GM10248 (cell line): ENCODE measurements at regions not wholly inside any gene's neighbourhood (a gene's known extent, or its start where the extent isn't known, plus 50 kb on each side); places are given as distances from the start of the nearest gene placed in this dataset.

Experiments used
- CTCF ChIA-PET: fragments of 300-600 bp; sonication (Branson Sonifier 250); formaldehyde crosslinking; extraction: SDS; loops from one replicate; lab custom pipeline; 2021; ENCODE audit warnings: antibody characterized with exemption; lab: Yijun Ruan, JAX
- POLR2A ChIA-PET: fragments of 350-650 bp; sonication (Branson Sonifier 250); formaldehyde crosslinking; extraction: SDS; loops from one replicate; lab custom pipeline; 2020; ENCODE audit warnings: antibody characterized with exemption; lab: Yijun Ruan, JAX
- DNase-seq: peaks from one replicate; pipeline ENCODE4 v3.0.0; 2012; ENCODE audit errors: extremely low spot score
- CTCF ChIP-seq: IDR thresholded peaks from 2 replicates; pipeline ENCODE4 v1.5.1; 2012; ENCODE audit warnings: mild to moderate bottlenecking, low read depth; ENCODE audit errors: extremely low read depth, missing control alignments, control extremely low read depth

DNA sequence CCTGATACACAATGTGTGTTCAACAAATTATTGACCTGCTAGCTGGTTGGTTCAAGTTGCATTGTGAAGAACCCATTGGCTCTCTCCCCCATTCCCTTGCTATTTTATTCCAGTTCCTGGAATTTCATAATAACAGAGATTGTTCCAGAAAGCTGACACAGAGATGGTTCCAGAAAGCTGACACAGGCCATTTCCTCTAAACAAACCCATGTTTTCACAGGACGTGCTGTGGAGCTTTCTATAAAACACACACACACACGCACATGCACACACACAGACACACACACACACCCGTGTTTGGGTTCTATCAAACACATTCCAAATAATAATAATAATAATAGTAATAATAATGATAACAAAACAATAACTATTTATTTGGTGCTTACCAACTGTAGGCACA is 259.1 kb downstream of the CLIC5 start:
- no peak for TF ChIP-seq CTCF
- DNase-seq = no peak
- POLR2A ChIA-PET = no interaction called here
- CTCF ChIA-PET = interaction anchor here (1.0 to 1.1 kb wide), 2 partner anchors 12 to 13 kb away, joined by 3 to 4 read pairs; no protein-coding TSS in a partner anchor

- ChIA-PET POLR2A (no interaction called here), CTCF (no interaction called here)
- TF ChIP-seq CTCF = no peak
- no peak for DNase-seq
Measured at GRCh38 chr6:45754432-45754831, 261.2 kb downstream of the CLIC5 start.

DNA sequence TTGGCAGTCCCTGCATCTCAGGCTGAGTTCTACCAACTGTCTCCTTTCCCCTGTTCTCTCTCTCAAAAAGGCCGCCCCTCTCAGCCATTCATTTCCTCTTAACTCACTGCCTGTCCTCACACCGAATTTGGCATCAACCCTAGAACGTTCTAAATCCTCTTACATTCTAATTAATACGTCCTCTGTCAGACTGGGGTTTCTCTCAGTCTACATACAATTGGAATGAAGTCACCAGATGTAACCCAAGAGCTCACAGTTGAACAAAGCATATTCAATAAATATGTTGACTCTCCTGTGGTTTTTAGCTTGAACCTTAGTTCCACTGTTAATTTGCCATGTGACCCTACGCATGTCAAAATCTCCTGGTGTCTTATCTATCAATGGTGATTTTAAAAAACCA is 269.6 kb downstream of the CLIC5 start:
- DNase-seq = no peak
- ChIA-PET CTCF (no interaction called here), POLR2A (no interaction called here)
- TF ChIP-seq CTCF = no peak

DNA sequence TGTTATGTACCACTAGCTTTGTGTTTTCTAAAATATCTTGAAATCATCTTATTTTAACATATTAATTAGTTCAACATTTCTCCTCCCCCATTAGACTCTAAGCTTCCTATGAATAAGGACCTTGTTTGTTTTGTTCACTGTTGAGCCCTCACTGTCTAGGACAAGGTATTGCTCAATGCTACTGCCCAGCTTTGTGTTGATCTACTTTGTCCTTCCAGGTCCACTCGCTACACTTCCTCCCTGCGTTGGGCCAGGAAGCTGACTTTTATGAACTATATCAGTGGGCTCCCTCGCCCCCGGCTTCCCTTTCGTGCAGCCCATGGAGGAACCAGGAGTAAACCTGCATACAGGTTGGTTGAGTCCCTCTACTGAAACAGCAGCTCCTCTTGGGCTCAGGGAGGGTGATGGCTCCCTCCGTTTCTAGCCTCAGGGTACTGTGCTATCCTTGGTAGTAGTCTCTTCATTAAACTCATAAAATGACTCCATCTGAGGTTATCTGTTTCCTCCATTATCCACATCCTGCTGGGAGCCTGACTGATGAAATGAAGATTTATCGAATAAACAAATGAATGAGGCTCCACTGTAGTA is 272.5 kb downstream of the CLIC5 start:
- no peak for DNase-seq
- CTCF ChIA-PET = interaction anchor here (1.0 to 1.8 kb wide), 4 partner anchors 10 to 95 kb away, joined by 3 to 4 read pairs (median 4); no protein-coding TSS in a partner anchor
- POLR2A ChIA-PET = no interaction called here
- TF ChIP-seq CTCF = no peak

GRCh38 chr6:45742591-45742990 is 273.1 kb downstream of the CLIC5 start:
- no peak for DNase-seq
- no peak for TF ChIP-seq CTCF
- ChIA-PET CTCF (interaction anchor here (1.0 to 1.8 kb wide), 5 partner anchors 10 to 180 kb away, joined by 3 to 6 read pairs (median 4); no protein-coding TSS in a partner anchor), POLR2A (no interaction called here)

DNA sequence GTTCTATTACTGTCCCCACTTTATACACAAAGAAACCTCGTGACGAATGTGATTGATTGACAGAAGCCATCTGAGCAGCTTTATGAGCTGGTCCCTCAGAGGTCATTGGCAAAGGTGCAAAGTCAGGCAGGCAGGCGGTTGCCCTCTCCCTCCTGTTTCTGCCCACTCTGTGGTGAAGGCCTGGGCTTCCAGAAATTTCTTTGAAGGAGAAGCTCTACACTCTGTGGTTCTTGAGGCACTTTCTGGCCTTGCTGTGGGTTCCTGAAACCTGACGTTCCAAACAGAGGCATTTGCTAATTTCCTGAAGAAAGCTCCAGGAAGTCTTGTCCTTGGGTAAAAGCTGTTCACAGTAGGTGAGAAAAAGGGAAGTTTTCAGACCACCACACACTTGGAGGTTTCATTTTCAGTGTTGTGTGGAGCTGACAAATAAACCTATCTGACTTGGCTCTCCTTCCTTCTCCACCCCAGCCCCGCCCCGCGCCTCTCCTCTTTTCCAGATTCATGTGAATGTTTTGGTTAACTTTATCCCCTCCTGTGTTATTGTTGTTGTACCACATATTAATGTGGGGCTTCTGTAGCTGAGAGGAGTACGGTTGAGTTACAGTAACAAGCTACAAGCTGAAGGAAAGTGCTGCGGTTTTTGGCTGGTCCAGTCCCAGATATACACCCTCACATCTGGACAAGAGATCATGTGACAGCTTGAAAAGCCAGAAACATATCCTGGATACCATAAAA is 274.1 kb downstream of the CLIC5 start:
- peak; percentile 27 for DNase-seq
- no peak for TF ChIP-seq CTCF
- ChIA-PET POLR2A (no interaction called here), CTCF (interaction anchor here (0.8 to 1.8 kb wide), 4 partner anchors 9 to 181 kb away, joined by 3 to 6 read pairs (median 4); no protein-coding TSS in a partner anchor)
